Spleen (tissue), 7 donors: ENCODE measurements at regions not wholly inside any gene's neighbourhood (a gene's known extent, or its start where the extent isn't known, plus 50 kb on each side); places are given as distances from the start of the nearest gene placed in this dataset.

ENCODE experiments used
- CTCF ChIP-seq, 11 experiments: fragments of 200-600 bp in 7 of 11; fragments of 450-650 bp in 4 of 11; sonication (generic) in 4 of 11; IDR thresholded peaks in 8 of 11; conservative IDR thresholded peaks in 3 of 11; 1 replicate in 7 of 11; 2 replicates in 4 of 11; pipeline versions ENCODE4 v1.4.0 to v1.8.0; 2016 to 2021; ENCODE audit warnings: antibody characterized with exemption in 11 of 11, inconsistent platforms in 4 of 11, mild to moderate bottlenecking in 1 of 11
- POLR2A ChIP-seq, 3 donors: fragments of 450-650 bp; IDR thresholded peaks; one replicate each; pipeline ENCODE4 v1.5.1; 2017; ENCODE audit warnings: antibody characterized with exemption in 3 of 3, mild to moderate bottlenecking in 1 of 3
- donor health status: DM: no; HTN: no; CAD: no; lungs with moderate emphysema.
- donor health status: DM: no; HTN: no; CAD: no.
- donor health status: DM: no; HTN: no; CAD: no.

GRCh38 chr12:107449891-107450290 lies 235.7 kb upstream of the PWP1 start:
- TF ChIP-seq CTCF (IDR thresholded peaks at IDR 0.05 in 8 of 11, conservative IDR thresholded peaks at IDR 0.05 in 3 of 11) (no peak), POLR2A (IDR thresholded peaks at IDR 0.05) (no peak)
